ENCODE measurements at regions not wholly inside any gene's neighbourhood (a gene's known extent, or its start where the extent isn't known, plus 50 kb on each side); places are given as distances from the start of the nearest gene placed in this dataset.

DNA sequence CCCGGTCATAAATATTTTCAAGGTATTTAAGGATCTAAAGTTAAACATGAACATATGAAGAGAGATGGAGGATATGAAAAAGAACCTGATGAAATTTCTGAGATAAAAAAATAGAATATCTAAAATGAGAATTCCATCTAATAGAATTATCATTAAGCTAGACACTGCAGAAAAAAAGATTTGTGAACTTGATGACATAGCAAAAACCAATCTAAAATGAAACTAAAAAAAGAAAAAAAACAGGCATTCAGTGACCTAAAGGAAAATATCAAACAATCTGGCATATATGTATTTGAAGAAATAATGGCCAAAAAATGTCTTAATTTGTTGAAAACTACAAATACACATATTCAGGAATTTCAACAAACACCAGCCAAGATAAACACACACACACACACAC lies 81.6 kb upstream of the ZC3H12C start (continued):
- TF ChIP-seq NFXL1 (IDR thresholded peaks at IDR 0.05; ENCODE audit: borderline replicate concordance) (no peak), CHD2 (IDR thresholded peaks at IDR 0.05; ENCODE audit: borderline replicate concordance, low read depth, low read length) (no peak), NBN (IDR thresholded peaks at IDR 0.05) (no peak), RFX5 (IDR thresholded peaks at IDR 0.05; ENCODE audit: low read depth, low read length) (no peak)
- TF ChIP-seq, protein P1, sequence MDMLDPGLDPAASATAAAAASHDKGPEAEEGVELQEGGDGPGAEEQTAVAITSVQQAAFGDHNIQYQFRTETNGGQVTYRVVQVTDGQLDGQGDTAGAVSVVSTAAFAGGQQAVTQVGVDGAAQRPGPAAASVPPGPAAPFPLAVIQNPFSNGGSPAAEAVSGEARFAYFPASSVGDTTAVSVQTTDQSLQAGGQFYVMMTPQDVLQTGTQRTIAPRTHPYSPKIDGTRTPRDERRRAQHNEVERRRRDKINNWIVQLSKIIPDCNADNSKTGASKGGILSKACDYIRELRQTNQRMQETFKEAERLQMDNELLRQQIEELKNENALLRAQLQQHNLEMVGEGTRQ (IDR thresholded peaks at IDR 0.05; ENCODE audit: borderline replicate concordance, low read depth, low read length): no peak

- Histone ChIP-seq H4K20me1 (ENCODE audit: control insufficient read depth, insufficient read depth) (no peaks in the 10 kb centered on the region), H3K27me3 (replicated peaks in 1 of 2; ENCODE audit: control insufficient read depth in 2 of 2, insufficient read depth in 2 of 2, low read length in 1 of 2) (no peaks in the 10 kb centered on the region), H3K79me2 (ENCODE audit: control insufficient read depth, insufficient read depth, low read length) (no peaks in the 10 kb centered on the region), H3K4me2 (ENCODE audit: control insufficient read depth, insufficient read depth) (no peak overlapping the region), H3K36me3 (ENCODE audit: control insufficient read depth in 2 of 2, insufficient read depth in 2 of 2, low read length in 1 of 2) (no peaks in the 10 kb centered on the region), H3K9ac (ENCODE audit: control insufficient read depth, insufficient read depth, low read length) (no peak overlapping the region), H2AFZ (ENCODE audit: control insufficient read depth, low read depth, low read length) (no peak overlapping the region), H3K27ac (ENCODE audit: control insufficient read depth, insufficient read depth) (no peak overlapping the region), H3K4me1 (ENCODE audit: control insufficient read depth, insufficient read depth, low read length) (no peaks in the 10 kb centered on the region), H3K9me3 (replicated peaks; ENCODE audit: control insufficient read depth, insufficient read depth, low read length) (peaks cover 13% of the 10 kb centered on the region; the same call in 2 of the 3 replicates), H3K4me3 (no peak overlapping the region)
- no peak for DNase-seq (ENCODE audit: low read depth, low spot score)
- no peak for FAIRE-seq
- in situ Hi-C loops (cut with MboI): no loop called here
- no TSS peak for BruUV-seq (replicated peaks)
- RAD21 ChIA-PET (ENCODE audit: unreplicated experiment): no interaction called here
- POLR2A ChIA-PET: no interaction called here
- intact Hi-C loops (cut with micrococcal nuclease; ENCODE audit: unreplicated experiment): no loop called here
- SMC1A ChIA-PET (ENCODE audit: uncharacterized antibody, unreplicated experiment): interaction anchor here (0.9 to 3.3 kb wide), 4 partner anchors 12 to 72 kb away, joined by 3 to 10 read pairs (median 3); no protein-coding TSS in a partner anchor
- CTCF ChIA-PET: interaction anchor here (0.7 to 1.1 kb wide), 3 partner anchors 9 to 362 kb away, joined by 3 to 4 read pairs (median 3); no protein-coding TSS in a partner anchor
- ATAC-seq: no peak
- TF ChIP-seq YBX1 (IDR thresholded peaks at IDR 0.05) (no peak), NKRF (conservative IDR thresholded peaks at IDR 0.05) (no peak), EED (IDR thresholded peaks at IDR 0.05; ENCODE audit: low read depth) (no peak), RELB (IDR thresholded peaks at IDR 0.05; ENCODE audit: low read depth) (no peak), IRF3 (IDR thresholded peaks at IDR 0.05) (no peak)
- TF ChIP-seq, protein P2, sequence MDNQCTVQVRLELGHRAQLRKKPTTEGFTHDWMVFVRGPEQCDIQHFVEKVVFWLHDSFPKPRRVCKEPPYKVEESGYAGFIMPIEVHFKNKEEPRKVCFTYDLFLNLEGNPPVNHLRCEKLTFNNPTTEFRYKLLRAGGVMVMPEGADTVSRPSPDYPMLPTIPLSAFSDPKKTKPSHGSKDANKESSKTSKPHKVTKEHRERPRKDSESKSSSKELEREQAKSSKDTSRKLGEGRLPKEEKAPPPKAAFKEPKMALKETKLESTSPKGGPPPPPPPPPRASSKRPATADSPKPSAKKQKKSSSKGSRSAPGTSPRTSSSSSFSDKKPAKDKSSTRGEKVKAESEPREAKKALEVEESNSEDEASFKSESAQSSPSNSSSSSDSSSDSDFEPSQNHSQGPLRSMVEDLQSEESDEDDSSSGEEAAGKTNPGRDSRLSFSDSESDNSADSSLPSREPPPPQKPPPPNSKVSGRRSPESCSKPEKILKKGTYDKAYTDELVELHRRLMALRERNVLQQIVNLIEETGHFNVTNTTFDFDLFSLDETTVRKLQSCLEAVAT (IDR thresholded peaks at IDR 0.05): no peak
- TF ChIP-seq, protein P3, sequence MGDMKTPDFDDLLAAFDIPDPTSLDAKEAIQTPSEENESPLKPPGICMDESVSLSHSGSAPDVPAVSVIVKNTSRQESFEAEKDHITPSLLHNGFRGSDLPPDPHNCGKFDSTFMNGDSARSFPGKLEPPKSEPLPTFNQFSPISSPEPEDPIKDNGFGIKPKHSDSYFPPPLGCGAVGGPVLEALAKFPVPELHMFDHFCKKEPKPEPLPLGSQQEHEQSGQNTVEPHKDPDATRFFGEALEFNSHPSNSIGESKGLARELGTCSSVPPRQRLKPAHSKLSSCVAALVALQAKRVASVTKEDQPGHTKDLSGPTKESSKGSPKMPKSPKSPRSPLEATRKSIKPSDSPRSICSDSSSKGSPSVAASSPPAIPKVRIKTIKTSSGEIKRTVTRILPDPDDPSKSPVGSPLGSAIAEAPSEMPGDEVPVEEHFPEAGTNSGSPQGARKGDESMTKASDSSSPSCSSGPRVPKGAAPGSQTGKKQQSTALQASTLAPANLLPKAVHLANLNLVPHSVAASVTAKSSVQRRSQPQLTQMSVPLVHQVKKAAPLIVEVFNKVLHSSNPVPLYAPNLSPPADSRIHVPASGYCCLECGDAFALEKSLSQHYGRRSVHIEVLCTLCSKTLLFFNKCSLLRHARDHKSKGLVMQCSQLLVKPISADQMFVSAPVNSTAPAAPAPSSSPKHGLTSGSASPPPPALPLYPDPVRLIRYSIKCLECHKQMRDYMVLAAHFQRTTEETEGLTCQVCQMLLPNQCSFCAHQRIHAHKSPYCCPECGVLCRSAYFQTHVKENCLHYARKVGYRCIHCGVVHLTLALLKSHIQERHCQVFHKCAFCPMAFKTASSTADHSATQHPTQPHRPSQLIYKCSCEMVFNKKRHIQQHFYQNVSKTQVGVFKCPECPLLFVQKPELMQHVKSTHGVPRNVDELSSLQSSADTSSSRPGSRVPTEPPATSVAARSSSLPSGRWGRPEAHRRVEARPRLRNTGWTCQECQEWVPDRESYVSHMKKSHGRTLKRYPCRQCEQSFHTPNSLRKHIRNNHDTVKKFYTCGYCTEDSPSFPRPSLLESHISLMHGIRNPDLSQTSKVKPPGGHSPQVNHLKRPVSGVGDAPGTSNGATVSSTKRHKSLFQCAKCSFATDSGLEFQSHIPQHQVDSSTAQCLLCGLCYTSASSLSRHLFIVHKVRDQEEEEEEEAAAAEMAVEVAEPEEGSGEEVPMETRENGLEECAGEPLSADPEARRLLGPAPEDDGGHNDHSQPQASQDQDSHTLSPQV (IDR thresholded peaks at IDR 0.05): no peak
These were observed 77.5 kb upstream of the ZC3H12C start for GRCh38 chr11:110015695-110016094.
